ENCODE measurements at regions not wholly inside any gene's neighbourhood (a gene's known extent, or its start where the extent isn't known, plus 50 kb on each side); places are given as distances from the start of the nearest gene placed in this dataset.
"Not testable (repeated sequence)": the region's sequence is repeated elsewhere in the genome, so short reads cannot be mapped to it uniquely, and the experiment has no call there.

GRCh38 chr22:25497716-25498115 lies 66.8 kb upstream of the GRK3 start:
- Mint-ChIP-seq H3K4me1 (ENCODE audit: low read depth) (peaks cover 51% of the 10 kb centered on the region), H3K27me3 (peaks cover 12% of the 10 kb centered on the region), H3K9me3 (no peaks in the 10 kb centered on the region), H3K27ac (peak overlapping the region; percentile 27), H3K36me3 (ENCODE audit: low read depth) (no peaks in the 10 kb centered on the region), H3K4me3 (no peak overlapping the region)
- intact Hi-C loops (cut with micrococcal nuclease): no loop called here

GRCh38 chr22:25500671-25501070 lies 63.8 kb upstream of the GRK3 start:
- H3K4me1 Mint-ChIP-seq (ENCODE audit: low read depth): peaks cover 24% of the 10 kb centered on the region
- H3K36me3 Mint-ChIP-seq (ENCODE audit: low read depth); H3K27me3 Mint-ChIP-seq; H3K27ac Mint-ChIP-seq; H3K9me3 Mint-ChIP-seq; H3K4me3 Mint-ChIP-seq; intact Hi-C loops (cut with micrococcal nuclease): not testable (repeated sequence)

- H3K4me3 Mint-ChIP-seq; H3K36me3 Mint-ChIP-seq (ENCODE audit: low read depth); H3K27ac Mint-ChIP-seq; H3K9me3 Mint-ChIP-seq; H3K27me3 Mint-ChIP-seq; intact Hi-C loops (cut with micrococcal nuclease): not testable (repeated sequence)
- peaks cover 14% of the 10 kb centered on the region for H3K4me1 Mint-ChIP-seq (ENCODE audit: low read depth)
Measured at GRCh38 chr22:25504017-25504416, 60.5 kb upstream of the GRK3 start.

- H3K36me3 Mint-ChIP-seq (ENCODE audit: low read depth): peaks cover 6% of the 10 kb centered on the region
Measured at GRCh38 chr22:25508161-25508560, 56.3 kb upstream of the GRK3 start.

GRCh38 chr22:25508761-25509321 lies 55.6 kb upstream of the GRK3 start:
- H3K9me3 Mint-ChIP-seq: no peaks in the 10 kb centered on the region
- H3K27me3 Mint-ChIP-seq: no peaks in the 10 kb centered on the region
- H3K36me3 Mint-ChIP-seq (ENCODE audit: low read depth): peaks cover 6% of the 10 kb centered on the region
- H3K4me3 Mint-ChIP-seq: no peak overlapping the region
- H3K27ac Mint-ChIP-seq: no peak overlapping the region
- intact Hi-C loops (cut with micrococcal nuclease): no loop called here
- H3K4me1 Mint-ChIP-seq (ENCODE audit: low read depth): no peaks in the 10 kb centered on the region

More at GRCh38 chr22:25508161-25508560, 56.3 kb upstream of the GRK3 start:
- Mint-ChIP-seq H3K9me3 (no peaks in the 10 kb centered on the region), H3K4me1 (ENCODE audit: low read depth) (no peaks in the 10 kb centered on the region), H3K27ac (no peak overlapping the region), H3K27me3 (no peaks in the 10 kb centered on the region), H3K4me3 (no peak overlapping the region)
- intact Hi-C loops (cut with micrococcal nuclease): no loop called here

GRCh38 chr22:25509374-25509791 lies 55.1 kb upstream of the GRK3 start:
- Mint-ChIP-seq H3K36me3 (ENCODE audit: low read depth) (peaks cover 6% of the 10 kb centered on the region), H3K27me3 (no peaks in the 10 kb centered on the region), H3K4me1 (ENCODE audit: low read depth) (no peaks in the 10 kb centered on the region), H3K9me3 (no peaks in the 10 kb centered on the region), H3K4me3 (no peak overlapping the region), H3K27ac (no peak overlapping the region)
- intact Hi-C loops (cut with micrococcal nuclease): no loop called here

GRCh38 chr22:25510876-25511275 lies 53.6 kb upstream of the GRK3 start:
- H3K4me1 Mint-ChIP-seq (ENCODE audit: low read depth): no peaks in the 10 kb centered on the region
- no peak overlapping the region for H3K4me3 Mint-ChIP-seq
- H3K9me3 Mint-ChIP-seq: no peaks in the 10 kb centered on the region
- H3K27ac Mint-ChIP-seq: no peak overlapping the region
- peaks cover under 1% of the 10 kb centered on the region for H3K27me3 Mint-ChIP-seq
- intact Hi-C loops (cut with micrococcal nuclease): no loop called here
- H3K36me3 Mint-ChIP-seq (ENCODE audit: low read depth): peaks cover 6% of the 10 kb centered on the region

GRCh38 chr22:25511725-25512124 lies 52.8 kb upstream of the GRK3 start:
- intact Hi-C loops (cut with micrococcal nuclease): no loop called here
- no peak overlapping the region for H3K4me3 Mint-ChIP-seq

GRCh38 chr22:25514436-25515180 lies 49.9 kb upstream of the GRK3 start:
- no peak overlapping the region for H3K27ac Mint-ChIP-seq
- H3K27me3 Mint-ChIP-seq: peaks cover 2% of the 10 kb centered on the region
- peaks cover 6% of the 10 kb centered on the region for H3K36me3 Mint-ChIP-seq (ENCODE audit: low read depth)

More at GRCh38 chr22:25511725-25512124, 52.8 kb upstream of the GRK3 start:
- no peaks in the 10 kb centered on the region for H3K9me3 Mint-ChIP-seq
- H3K4me1 Mint-ChIP-seq (ENCODE audit: low read depth): no peaks in the 10 kb centered on the region
- peaks cover 6% of the 10 kb centered on the region for H3K36me3 Mint-ChIP-seq (ENCODE audit: low read depth)
- no peak overlapping the region for H3K27ac Mint-ChIP-seq
- peaks cover 2% of the 10 kb centered on the region for H3K27me3 Mint-ChIP-seq

More at GRCh38 chr22:25514436-25515180, 49.9 kb upstream of the GRK3 start:
- Mint-ChIP-seq H3K4me3 (no peak overlapping the region), H3K4me1 (ENCODE audit: low read depth) (no peaks in the 10 kb centered on the region), H3K9me3 (no peaks in the 10 kb centered on the region)
- intact Hi-C loops (cut with micrococcal nuclease): no loop called here

All from dendritic cell treated with granulocyte-macrophage colony-stimulating factor and Interleukin-4, amounts not matched to agents 40 ng/mL and 50 ng/mL, for 4 days (primary cell).